ENCODE measurements at regions not wholly inside any gene's neighbourhood (a gene's known extent, or its start where the extent isn't known, plus 50 kb on each side); places are given as distances from the start of the nearest gene placed in this dataset.

- in situ Hi-C loops (cut with MboI; ENCODE audit: low sequenced_read_pairs), result no loop called here
- H2AK5ac ChIP-seq (ENCODE audit: low read depth, low read length), result no peak overlapping the region
Observed at GRCh38 chr9:20226345-20226744, 396.0 kb downstream of the MLLT3 start.

More at GRCh38 chr9:20226345-20226744, 396.0 kb downstream of the MLLT3 start:
- H2AK9ac ChIP-seq (replicated peaks; ENCODE audit: low read depth, low read length, poor library complexity), result no peak overlapping the region
- H3K23ac ChIP-seq (ENCODE audit: low read depth, low read length), result no peak overlapping the region
- H3K4me2 ChIP-seq (ENCODE audit: low read depth, low read length), result no peak overlapping the region
- H3K18ac ChIP-seq (ENCODE audit: low read depth, low read length), result no peak overlapping the region
- dilution Hi-C loops (cut with HindIII; ENCODE audit: low sequenced_read_pairs, unreplicated experiment), result no loop called here
- POLR2A ChIA-PET (ENCODE audit: unreplicated experiment), result no interaction called here
- no peak overlapping the region for H2BK20ac ChIP-seq (ENCODE audit: low read depth, low read length)
- H3K4ac ChIP-seq (ENCODE audit: low read depth, low read length), result no peak overlapping the region
- TF ChIP-seq RCOR1 (IDR thresholded peaks at IDR 0.05; ENCODE audit: insufficient replicate concordance, low read length), result no peak
- no peak for TF ChIP-seq RFX5 (IDR thresholded peaks at IDR 0.05; ENCODE audit: low read depth, low read length)
- H3K27ac ChIP-seq (ENCODE audit: insufficient read depth, low read length), result no peak overlapping the region
- H3K27me3 ChIP-seq (ENCODE audit: control insufficient read depth, insufficient read depth, low read length), result no peaks in the 10 kb centered on the region
- no peaks in the 10 kb centered on the region for H4K20me1 ChIP-seq (ENCODE audit: insufficient read depth, low read length)
- no peaks in the 10 kb centered on the region for H3K79me1 ChIP-seq (ENCODE audit: low read depth in 1 of 2, low read length in 2 of 2)
- no TSS peak for BruUV-seq (replicated peaks)
- H2BK120ac ChIP-seq (ENCODE audit: low read depth, low read length), result no peak overlapping the region
- intact Hi-C loops (cut with micrococcal nuclease), result no loop called here
- no peak overlapping the region for H3K56ac ChIP-seq (ENCODE audit: extremely low read depth, insufficient read depth, low read length)
- no peaks in the 10 kb centered on the region for H3K36me3 ChIP-seq (ENCODE audit: control insufficient read depth, insufficient read depth, low read length)
- H4K8ac ChIP-seq (ENCODE audit: low read depth in 2 of 2, low read length in 2 of 2), result no peak overlapping the region
- no peak overlapping the region for H3K9ac ChIP-seq (ENCODE audit: low read depth, low read length)
- no peak overlapping the region for H2AFZ ChIP-seq (replicated peaks; ENCODE audit: low read length, poor library complexity)
- no peak overlapping the region for H2BK5ac ChIP-seq (ENCODE audit: low read depth, low read length, poor library complexity, severe bottlenecking)
- ATAC-seq (ENCODE audit: low read depth), result no peak
- no peak for DNase-seq
- CTCF ChIA-PET, result interaction anchor here (1.3 kb wide), 1 partner anchor 12 kb away, joined by 3 read pairs; no protein-coding TSS in a partner anchor
- WGBS, 2 experiments (ENCODE audit: extremely low coverage in 2 of 2, insufficient read length in 1 of 2), result no CpG with 5 or more reads among the region's 5 CpGs
- H3K9me3 ChIP-seq (ENCODE audit: control insufficient read depth, insufficient read depth, low read length), result no peaks in the 10 kb centered on the region
- H4K5ac ChIP-seq (ENCODE audit: low read depth, low read length), result no peak overlapping the region
- no peak overlapping the region for H3K4me3 ChIP-seq (ENCODE audit: insufficient read depth, low read depth, low read length)
- no peak overlapping the region for H2BK15ac ChIP-seq (ENCODE audit: low read depth, low read length)
- no peak overlapping the region for H3K14ac ChIP-seq (replicated peaks; ENCODE audit: low read depth, low read length)
- no peaks in the 10 kb centered on the region for H3K9me1 ChIP-seq (ENCODE audit: insufficient read depth, low read length)
- no peak overlapping the region for H4K91ac ChIP-seq (ENCODE audit: insufficient read depth, low read depth, low read length)
- no peaks in the 10 kb centered on the region for H3K4me1 ChIP-seq (ENCODE audit: control insufficient read depth, insufficient read depth, low read length)
